HepG2 (cell line): ENCODE measurements at regions not wholly inside any gene's neighbourhood (a gene's known extent, or its start where the extent isn't known, plus 50 kb on each side); places are given as distances from the start of the nearest gene placed in this dataset.

Experiments used
- ATAC-seq: fragments of 200-7000 bp; cut with Tn5 transposase; 3 replicates; pipeline ENCODE4 v1.9.1; 2020; ENCODE audit warnings: mild to moderate bottlenecking, moderate library complexity
- BruUV-seq: library from RNA; stranded (reverse); fragments of 400-500 nt; replicated peaks from 2 replicates; lab custom pipeline; 2021; lab: Mats Ljungman, UMichigan
- CTCF ChIA-PET: fragments of 300-600 bp; formaldehyde crosslinking; extraction: SDS; loops from one replicate; lab custom pipeline; 2021; ENCODE audit warnings: low total read pairs, inconsistent platforms, low intra/inter-chr PET ratio; lab: Yijun Ruan, JAX
- POLR2A ChIA-PET: fragments of 350-600 bp; sonication (Branson Sonifier 250); formaldehyde crosslinking; loops from one replicate; lab custom pipeline; 2020; ENCODE audit warnings: antibody characterized with exemption, inconsistent platforms; lab: Yijun Ruan, JAX
- DNase-seq: peaks from one replicate; pipeline ENCODE4 v3.0.0-alpha.2; 2015; ENCODE audit warnings: low spot score
- FAIRE-seq: peaks from 3 replicates; lab custom pipeline; 2011; peaks lifted over from hg19 to GRCh38; lab: Jason Lieb, UNC
- H2AFZ ChIP-seq: one replicate; pipeline ENCODE4 v1.6.1; 2011; ENCODE audit warnings: low read length, inconsistent platforms
- H3K27ac ChIP-seq: fragments of 300-600 bp; 3 replicates; pipeline ENCODE4 v1.8.0; 2011; ENCODE audit warnings: mixed run types, mild to moderate bottlenecking, mixed read lengths, low read length, inconsistent platforms; ENCODE audit not compliant: insufficient read depth; ENCODE audit errors: extremely low read length
- H3K27me3 ChIP-seq, 2 experiments: fragments of 200-600 bp in 1 of 2; 2 replicates in 1 of 2; 3 replicates in 1 of 2; pipeline versions ENCODE4 v1.6.0 to v1.8.0; 2011; ENCODE audit warnings: low read length in 2 of 2, mild to moderate bottlenecking in 2 of 2, moderate library complexity in 2 of 2, inconsistent platforms in 1 of 2; ENCODE audit not compliant: insufficient read depth in 2 of 2, control insufficient read depth in 1 of 2
- H3K36me3 ChIP-seq, 2 experiments: fragments of 200-600 bp in 1 of 2; replicated peaks in 1 of 2; 2 replicates in 1 of 2; 3 replicates in 1 of 2; pipeline versions ENCODE4 v1.5.1 to v1.8.0; 2011; ENCODE audit warnings: low read length in 2 of 2, inconsistent platforms in 1 of 2; ENCODE audit not compliant: insufficient read depth in 2 of 2, control insufficient read depth in 1 of 2
- H3K4me1 ChIP-seq: 2 replicates; pipeline ENCODE4 v1.5.1; 2012; ENCODE audit warnings: low read length, inconsistent platforms; ENCODE audit not compliant: insufficient read depth
- H3K4me2 ChIP-seq: 2 replicates; pipeline ENCODE4 v1.6.0; 2011; ENCODE audit warnings: low read depth, low read length, inconsistent platforms
- H3K4me3 ChIP-seq, 3 experiments: fragments of 200-600 bp in 1 of 3; sonication (generic), shearing (Covaris generic) in 1 of 3; replicated peaks in 1 of 3; 2 replicates each; pipeline ENCODE4 v1.5.1; 2011 to 2016; ENCODE audit warnings: low read length in 3 of 3, inconsistent platforms in 2 of 3, low read depth in 2 of 3, mild to moderate bottlenecking in 2 of 3, control low read depth in 1 of 3, mixed read lengths in 1 of 3; ENCODE audit not compliant: insufficient read depth in 1 of 3
- H3K79me2 ChIP-seq: one replicate; pipeline ENCODE4 v1.6.1; 2011; ENCODE audit warnings: low read length, inconsistent platforms; ENCODE audit not compliant: insufficient read depth
- H3K9ac ChIP-seq: 2 replicates; pipeline ENCODE4 v1.6.0; 2011; ENCODE audit warnings: mild to moderate bottlenecking, low read depth, low read length, inconsistent platforms; ENCODE audit not compliant: insufficient read depth
- H3K9me3 ChIP-seq: 2 replicates; pipeline ENCODE4 v1.5.1; 2012; ENCODE audit warnings: mild to moderate bottlenecking, low read length
- H4K20me1 ChIP-seq: 2 replicates; pipeline ENCODE4 v1.6.0; 2011; ENCODE audit warnings: inconsistent platforms, mild to moderate bottlenecking, low read length, moderate library complexity; ENCODE audit not compliant: insufficient read depth
- HOXA9 ChIP-seq: sonication (generic); formaldehyde crosslinking; IDR thresholded peaks from 2 replicates; pipeline ENCODE4 v1.8.1; 2022; ENCODE audit warnings: missing genetic modification reagents, mild to moderate bottlenecking, moderate library complexity, borderline replicate concordance
- JARID2 ChIP-seq: sonication (generic); formaldehyde crosslinking; IDR thresholded peaks from 2 replicates; pipeline ENCODE4 v1.8.1; 2023; ENCODE audit warnings: missing genetic modification reagents, inconsistent platforms; ENCODE audit not compliant: insufficient replicate concordance
- MED13 ChIP-seq: sonication (generic); formaldehyde crosslinking; IDR thresholded peaks from 2 replicates; pipeline ENCODE4 v1.5.0; 2020; ENCODE audit warnings: missing genetic modification reagents
- NFRKB ChIP-seq: fragments of 450-650 bp; IDR thresholded peaks from 2 replicates; pipeline ENCODE4 v1.6.1; 2017
- SPEN ChIP-seq: sonication (generic); formaldehyde crosslinking; IDR thresholded peaks from 2 replicates; pipeline ENCODE4 v1.5.1; 2020; ENCODE audit warnings: low read depth, mild to moderate bottlenecking, missing genetic modification reagents
- USF2 ChIP-seq, 2 experiments: sonication (generic) in 1 of 2; formaldehyde crosslinking in 1 of 2; IDR thresholded peaks; 2 replicates each; pipeline versions ENCODE4 v1.5.1 to v1.6.1; 2011 to 2020; ENCODE audit warnings: borderline replicate concordance in 1 of 2, low read depth in 1 of 2, low read length in 1 of 2, mild to moderate bottlenecking in 1 of 2, missing genetic modification reagents in 1 of 2, moderate library complexity in 1 of 2
- ZNF124 ChIP-seq: sonication (generic); formaldehyde crosslinking; IDR thresholded peaks from 2 replicates; pipeline ENCODE4 v1.4.0; 2020; ENCODE audit warnings: missing genetic modification reagents
- ZNF543 ChIP-seq: sonication (generic); formaldehyde crosslinking; IDR thresholded peaks from 2 replicates; pipeline ENCODE4 v1.4.0; 2020; ENCODE audit warnings: mild to moderate bottlenecking, missing genetic modification reagents
- ZNF607 ChIP-seq: sonication (generic); formaldehyde crosslinking; IDR thresholded peaks from 2 replicates; pipeline ENCODE4 v1.5.1; 2020; ENCODE audit warnings: missing genetic modification reagents, mild to moderate bottlenecking, borderline replicate concordance
- ZNF709 ChIP-seq: sonication (generic); formaldehyde crosslinking; IDR thresholded peaks from 2 replicates; pipeline ENCODE4 v1.5.0; 2020; ENCODE audit warnings: mild to moderate bottlenecking, missing genetic modification reagents
- ZNF891 ChIP-seq: sonication (generic); formaldehyde crosslinking; IDR thresholded peaks from 2 replicates; pipeline ENCODE4 v1.5.0; 2020; ENCODE audit warnings: mild to moderate bottlenecking, missing genetic modification reagents
- WGBS: methylation state at CpG from one replicate; pipeline ENCODE4 v1.1.6; 2017; ENCODE audit warnings: low lambda C conversion rate; 5-methylcytosine and 5-hydroxymethylcytosine counted together
- in situ Hi-C: cut with HindIII; loops from 2 replicates; pipeline ENCODE4 v1.10.0; 2017; ENCODE audit warnings: low pct_unique_long_range_greater_than_20kb; ENCODE audit not compliant: extremely low pct_ligation_motif_present
- intact Hi-C: fragments of 100-400 bp; cut with micrococcal nuclease; formaldehyde crosslinking; loops from one replicate; pipeline ENCODE4 v1.10.0; 2022; ENCODE audit not compliant: unreplicated experiment

- Histone ChIP-seq H3K27me3 (no peaks in the 10 kb centered on the region), H3K4me1 (no peaks in the 10 kb centered on the region), H3K79me2 (no peaks in the 10 kb centered on the region), H4K20me1 (no peaks in the 10 kb centered on the region), H3K27ac (no peak overlapping the region), H3K4me2 (no peak overlapping the region), H3K36me3 (no peaks in the 10 kb centered on the region), H3K4me3 (no peak overlapping the region), H3K9ac (no peak overlapping the region), H3K9me3 (no peaks in the 10 kb centered on the region), H2AFZ (no peak overlapping the region)
- ATAC-seq (no peak), DNase-seq (no peak), FAIRE-seq (no peak)
- TF ChIP-seq HOXA9 (no peak), USF2 (IDR thresholded peaks at IDR 0.05; ENCODE audit: low read depth, low read length) (no peak), USF2 (CRISPR knock-in tag; IDR thresholded peaks at IDR 0.05; ENCODE audit: borderline replicate concordance) (no peak), NFRKB (no peak), ZNF709 (CRISPR knock-in tag) (no peak), SPEN (CRISPR knock-in tag) (no peak), ZNF891 (CRISPR knock-in tag) (no peak), ZNF124 (CRISPR knock-in tag) (no peak), ZNF543 (CRISPR knock-in tag) (no peak), ZNF607 (CRISPR knock-in tag) (no peak), MED13 (CRISPR knock-in tag) (no peak), JARID2 (CRISPR knock-in tag) (no peak)
- BruUV-seq, result no TSS peak
- 20% methylated on average over 2 of the region's 2 CpGs for WGBS
- intact Hi-C loops, result no loop called here
- CTCF ChIA-PET, result no interaction called here
- POLR2A ChIA-PET, result no interaction called here
- in situ Hi-C loops, result no loop called here
These were observed 408.5 kb downstream of the TMEM38B start for GRCh38 chr9:106102821-106103220.
